Stimulated activated CD4-positive, alpha-beta T cell treated with anti-CD3 and anti-CD28 coated beads, Interleukin-1b, Interleukin-23, amount 100 ng/mL, for 48 hours (primary cell): ENCODE measurements at regions not wholly inside any gene's neighbourhood (a gene's known extent, or its start where the extent isn't known, plus 50 kb on each side); places are given as distances from the start of the nearest gene placed in this dataset.
"Not testable (repeated sequence)": the region's sequence is repeated elsewhere in the genome, so short reads cannot be mapped to it uniquely, and the experiment has no call there.

ENCODE experiments used
- DNase-seq: peaks from one replicate; pipeline ENCODE4 v3.0.0-alpha.2; 2020

DNA sequence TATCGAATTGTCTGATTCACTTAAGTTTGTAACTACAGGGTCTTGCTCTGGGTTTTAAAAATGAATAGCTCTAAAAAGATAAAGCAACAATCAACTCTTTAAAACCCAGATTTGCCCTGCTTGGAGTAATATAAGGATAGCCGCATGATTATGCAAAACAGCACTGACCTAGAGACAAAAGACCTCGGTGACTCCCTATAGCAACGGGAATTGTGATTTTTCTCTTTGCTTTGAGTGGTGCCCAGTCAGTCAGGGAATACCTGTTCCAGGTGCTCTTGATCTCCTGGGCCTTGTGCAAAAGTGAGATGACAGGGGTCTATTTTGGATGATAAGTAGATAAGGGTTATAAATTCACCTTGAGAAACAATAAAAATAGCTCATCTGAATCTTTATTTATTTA lies 336.3 kb upstream of the NOX3 start:
- no peak for DNase-seq

DNA sequence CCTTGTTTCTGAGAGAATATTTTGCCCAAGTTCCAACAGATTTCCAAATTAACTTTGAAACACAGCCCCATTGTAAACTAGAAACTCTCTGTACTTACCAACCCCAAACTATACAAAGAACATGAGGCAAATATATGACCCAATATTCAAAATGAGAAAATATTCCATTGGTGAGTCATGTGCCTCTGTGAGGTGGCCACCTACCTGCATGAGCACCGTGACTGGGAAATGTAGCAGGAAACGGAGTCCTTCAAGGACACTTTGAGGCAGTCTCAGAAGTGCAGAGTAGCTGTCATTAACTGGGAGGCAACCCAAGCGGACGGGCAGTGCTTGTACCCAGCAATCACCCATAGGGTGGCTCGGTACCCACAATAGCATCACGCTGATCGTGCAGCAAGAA lies 335.5 kb upstream of the NOX3 start:
- DNase-seq = no peak

DNA sequence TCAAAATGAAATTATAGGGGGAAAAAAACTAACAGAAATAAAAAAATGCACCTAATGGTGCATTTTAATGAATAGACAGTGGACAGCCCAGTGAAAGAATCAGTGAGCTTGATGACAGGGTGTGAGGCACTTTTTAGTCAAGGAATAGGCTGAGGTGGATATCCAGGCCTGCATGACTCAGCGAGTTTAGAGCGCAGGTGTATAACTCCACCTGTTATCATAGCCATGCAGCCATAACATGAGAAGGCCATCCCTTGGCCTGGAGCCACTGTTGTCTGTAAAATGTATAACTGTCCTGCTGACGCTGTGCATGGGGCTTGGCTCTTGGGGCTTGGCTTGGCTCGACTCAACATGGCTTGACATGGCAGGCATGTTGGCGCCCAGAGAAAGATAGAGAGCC lies 331.5 kb upstream of the NOX3 start:
- DNase-seq = no peak

DNA sequence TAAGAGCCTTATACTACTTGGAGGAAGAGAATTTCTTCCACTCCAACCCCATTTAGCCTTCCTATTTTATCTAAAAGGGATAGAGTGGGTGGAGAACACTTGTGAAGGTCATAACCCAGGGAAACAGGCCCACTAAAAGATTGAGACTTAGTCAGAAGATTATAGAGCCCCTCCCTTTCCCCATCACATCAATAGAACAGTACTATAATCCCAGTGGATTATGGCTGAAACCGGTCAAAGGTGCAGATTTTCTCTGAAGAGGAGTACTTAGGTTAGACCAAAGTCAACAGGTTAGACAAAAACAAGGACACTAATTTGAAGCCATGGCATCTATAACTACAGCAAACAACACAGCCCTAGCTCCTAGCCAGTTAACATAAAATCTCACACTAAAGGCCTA lies 330.9 kb upstream of the NOX3 start:
- DNase-seq = no peak

DNA sequence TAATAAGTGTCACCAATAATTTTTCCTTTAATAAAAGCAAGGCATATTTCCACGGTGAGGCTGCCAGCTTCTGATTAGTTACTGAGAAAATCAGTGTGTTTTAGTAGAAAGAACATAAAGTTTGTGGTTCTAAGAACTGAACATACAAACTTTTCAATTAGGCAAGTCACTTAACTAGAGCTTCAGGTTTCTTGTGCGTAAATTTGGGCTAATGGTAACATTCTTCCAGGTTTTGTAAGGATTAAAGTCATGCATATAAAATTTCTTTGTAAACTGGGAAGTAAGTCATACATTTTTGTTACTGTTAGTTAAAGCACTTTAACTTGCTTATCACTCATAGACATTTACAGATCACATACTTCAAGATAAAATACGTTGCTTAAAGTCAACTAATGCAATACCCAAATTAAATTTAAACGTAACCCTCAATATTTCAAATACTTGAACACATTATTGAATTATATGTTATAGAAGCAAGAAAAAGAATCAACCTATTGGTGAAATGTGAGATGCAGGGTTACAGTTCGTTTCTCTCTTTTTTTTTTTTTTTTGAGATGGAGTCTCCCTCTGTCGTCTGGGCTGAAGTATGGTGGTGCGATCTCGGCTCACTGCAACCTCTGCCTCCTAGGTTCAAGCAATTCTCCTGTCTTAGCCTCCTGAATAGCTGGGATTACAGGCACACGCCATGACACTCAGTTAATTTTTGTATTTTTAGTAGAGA lies 327.3 kb upstream of the NOX3 start:
- no peak for DNase-seq

DNA sequence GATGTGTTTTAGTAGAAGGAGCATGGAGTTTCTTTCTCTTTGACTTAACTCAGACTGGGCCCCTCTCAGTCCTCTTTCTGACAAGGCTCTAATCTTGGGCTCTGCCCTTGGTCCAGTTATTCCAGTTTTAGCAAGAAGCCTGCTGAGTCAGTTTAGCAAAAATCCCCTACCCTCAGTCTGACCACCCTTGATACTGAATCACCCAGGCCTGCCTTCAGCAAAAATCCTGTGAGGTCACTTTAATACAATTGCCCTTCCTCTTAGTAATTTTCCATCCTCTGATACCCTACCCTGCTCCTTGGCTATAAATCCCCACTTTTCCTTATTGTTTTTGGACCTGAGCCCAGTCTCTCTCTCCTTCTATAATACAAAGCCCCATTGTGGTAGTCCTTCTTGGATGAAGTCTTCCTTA lies 326.7 kb upstream of the NOX3 start:
- DNase-seq = no peak

DNA sequence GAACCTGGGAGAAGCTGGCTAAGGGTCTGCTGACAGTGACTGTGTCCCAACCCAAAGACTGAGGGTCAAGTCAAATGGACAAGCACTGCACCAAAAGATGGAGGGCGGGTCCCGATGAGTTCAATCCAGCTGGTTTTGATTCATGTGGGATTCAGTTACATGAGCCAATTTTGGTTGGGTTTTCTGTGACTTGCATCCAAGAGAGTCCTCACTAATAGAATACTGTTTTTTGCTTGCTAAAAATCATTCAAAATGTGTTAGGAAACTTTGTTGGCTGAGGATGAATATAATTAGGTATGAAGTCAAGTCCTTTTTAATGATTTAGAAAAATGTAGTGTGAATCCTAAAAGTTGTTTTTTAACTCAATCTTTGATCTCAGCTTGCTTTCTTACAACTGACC lies 323.8 kb upstream of the NOX3 start:
- no peak for DNase-seq

DNA sequence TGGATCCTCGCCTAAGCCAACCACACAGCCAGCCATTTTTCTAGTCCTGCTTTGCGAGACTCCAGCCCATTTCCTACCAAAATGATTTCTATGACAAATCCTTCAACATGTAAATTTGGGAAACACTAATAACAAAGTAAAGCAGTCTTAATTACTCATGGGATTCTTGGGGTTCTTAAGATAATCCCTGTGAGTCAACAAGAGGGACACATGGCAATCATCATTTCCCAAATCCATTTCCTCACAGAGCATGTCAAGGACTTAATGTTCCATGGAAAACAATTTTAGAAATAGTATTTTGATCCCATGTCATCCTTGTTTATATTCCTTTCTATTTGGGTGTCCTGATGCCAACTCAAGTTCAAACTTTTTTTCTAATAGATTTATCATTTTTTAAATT lies 322.7 kb upstream of the NOX3 start:
- no peak for DNase-seq

DNA sequence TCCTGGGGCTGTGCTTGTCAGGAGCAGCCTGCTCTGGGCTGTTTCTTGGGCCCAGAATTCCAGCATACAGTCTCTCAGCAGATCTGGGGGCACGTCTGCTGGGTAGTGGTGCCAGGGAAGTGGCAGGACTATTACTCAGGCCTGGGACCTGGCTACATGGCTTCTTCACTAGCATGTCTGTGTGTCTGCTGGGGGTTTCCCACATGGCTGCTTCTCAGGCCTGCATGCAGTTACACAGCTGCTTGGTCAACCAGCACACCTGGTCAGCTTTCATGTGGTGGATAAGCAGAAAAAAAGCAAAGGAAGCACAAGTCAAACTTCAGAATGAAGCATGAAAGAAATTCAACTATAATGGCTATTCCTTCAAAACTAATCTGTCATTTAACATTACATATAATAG lies 316.2 kb upstream of the NOX3 start:
- DNase-seq = no peak

DNA sequence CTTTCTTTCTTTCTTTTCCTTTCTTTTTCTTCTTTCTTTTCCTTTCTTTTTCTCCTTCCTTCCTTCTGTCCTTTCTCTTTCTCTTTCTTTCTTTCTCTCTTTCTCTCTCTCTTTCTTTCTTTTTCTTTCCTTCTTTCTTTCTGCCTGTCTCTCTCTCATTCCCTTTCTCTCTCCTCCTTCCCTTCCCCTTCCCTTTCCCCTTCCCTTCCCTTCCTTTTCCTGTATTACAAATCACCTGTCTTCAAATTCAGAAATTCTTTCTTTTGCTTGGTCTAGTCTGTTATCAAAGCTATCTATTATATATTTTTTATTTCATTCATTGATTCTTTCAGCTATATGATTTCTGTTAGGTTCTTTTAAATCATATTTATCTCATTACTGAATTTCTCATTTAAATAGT lies 315.2 kb upstream of the NOX3 start:
- no peak for DNase-seq

DNA sequence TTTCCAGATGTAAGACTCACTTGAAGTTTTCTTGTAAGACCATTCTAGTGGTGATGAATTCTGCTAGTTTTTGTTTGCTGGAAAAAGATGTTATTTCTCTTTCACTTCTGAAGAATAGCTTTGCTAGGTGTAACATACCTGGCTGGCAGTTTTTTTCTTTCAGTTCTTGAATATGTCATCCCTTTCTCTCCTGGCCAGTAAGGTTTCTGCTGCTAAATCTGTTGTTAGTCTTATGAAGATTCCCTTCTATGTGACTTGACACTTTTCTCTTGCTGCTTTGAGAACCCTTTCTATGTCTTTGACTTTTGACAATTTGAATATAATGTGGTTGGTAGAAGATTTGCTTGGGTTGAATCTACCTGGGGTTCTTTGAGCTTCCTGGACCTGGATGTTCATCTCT lies 314.7 kb upstream of the NOX3 start:
- DNase-seq = no peak

DNA sequence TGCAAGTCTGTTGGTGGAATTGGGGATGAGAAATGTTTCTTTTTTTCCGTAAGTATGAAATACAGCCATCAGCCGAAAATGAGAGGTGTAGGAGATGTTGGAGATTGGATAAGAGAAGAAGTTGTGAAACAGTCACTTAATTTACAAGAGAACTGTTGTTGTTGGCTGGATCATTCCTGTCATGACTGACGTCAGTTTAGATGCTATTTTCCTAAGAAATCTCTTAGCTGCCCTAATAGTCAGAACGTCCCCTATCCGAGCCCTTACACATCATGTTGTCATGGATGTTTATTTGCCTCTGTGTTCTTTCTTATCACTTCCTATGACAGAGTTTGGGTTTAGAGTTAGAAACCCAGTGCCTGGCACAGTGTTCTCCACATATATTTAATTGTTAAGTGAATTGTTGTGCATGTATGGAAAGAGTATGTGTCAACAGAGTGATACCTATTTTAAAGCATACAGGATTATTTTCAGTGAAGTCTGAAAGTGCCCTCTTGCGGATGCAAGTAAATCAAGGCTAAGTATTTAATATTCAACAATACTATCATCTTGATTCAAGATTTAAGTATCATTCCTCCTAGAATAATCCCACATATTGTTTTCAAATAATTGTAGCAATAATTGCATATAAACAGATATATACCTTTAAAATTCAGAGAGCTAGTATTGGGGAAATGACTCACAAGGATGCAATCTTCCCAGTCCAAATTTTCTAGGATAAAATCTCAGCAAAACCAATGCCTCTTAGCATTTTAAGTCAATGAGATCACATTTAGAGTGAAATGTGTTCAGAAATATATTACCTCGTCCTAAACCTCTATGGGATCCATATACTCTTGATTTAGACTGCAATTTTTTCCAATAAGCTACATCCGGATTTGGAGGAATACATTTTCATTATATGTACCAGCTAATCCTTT lies 309.9 kb upstream of the NOX3 start:
- no peak for DNase-seq

DNA sequence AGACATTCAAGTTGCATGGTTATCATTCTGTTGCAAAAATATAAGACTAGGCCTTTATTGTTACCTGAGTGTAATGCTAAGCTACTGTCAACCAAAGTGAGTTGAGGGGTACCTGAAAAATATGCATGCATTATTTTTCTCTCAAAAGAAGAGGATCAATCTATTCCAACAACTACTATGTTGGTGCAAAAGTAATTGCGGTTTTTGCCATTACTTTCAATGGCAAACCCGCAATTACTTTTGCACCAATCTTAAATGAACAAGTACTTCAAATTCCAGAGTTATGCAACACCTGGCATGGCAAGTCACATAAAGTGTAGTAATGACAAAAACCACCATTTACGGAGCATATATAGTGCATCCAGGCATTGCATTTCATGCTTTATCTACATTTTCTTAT lies 307.0 kb upstream of the NOX3 start:
- no peak for DNase-seq

DNA sequence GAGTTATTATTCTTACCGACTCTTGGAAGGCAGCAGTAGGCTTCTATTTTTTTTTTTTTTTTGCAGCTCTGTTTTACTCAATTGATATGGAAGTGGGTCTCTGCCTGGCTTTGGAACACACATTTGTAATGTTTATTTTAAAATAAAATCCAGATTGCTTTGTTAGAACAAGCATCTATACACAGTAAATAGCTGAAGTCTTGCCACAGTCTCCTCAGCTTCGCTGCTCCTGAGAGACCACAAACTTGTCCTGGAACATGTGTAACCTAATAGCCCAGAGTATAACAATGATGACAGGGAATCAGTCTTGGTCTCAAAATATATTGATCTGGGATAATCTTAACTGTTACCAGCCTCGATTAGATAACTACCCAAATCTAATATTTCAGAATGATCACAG lies 299.8 kb upstream of the NOX3 start:
- DNase-seq = no peak

DNA sequence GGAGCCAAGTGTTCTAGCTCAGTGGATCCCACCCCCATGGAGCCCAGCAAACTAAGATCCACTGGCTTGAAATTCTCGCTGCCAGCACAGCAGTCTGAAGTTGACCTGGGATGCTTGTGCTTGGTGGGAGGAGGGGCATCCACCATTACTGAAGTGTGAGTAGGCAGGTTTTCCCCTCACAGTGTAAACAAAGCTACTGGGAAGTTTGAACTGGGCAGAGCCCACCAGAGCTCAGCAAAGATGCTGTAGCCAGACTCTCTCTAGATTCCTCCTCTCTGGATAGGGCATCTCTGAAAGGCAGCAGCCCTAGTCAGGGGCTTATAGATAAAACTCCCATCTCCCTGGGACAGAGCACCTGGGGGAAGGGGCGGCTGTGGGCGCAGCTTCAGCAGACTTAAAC lies 293.1 kb upstream of the NOX3 start:
- not testable (repeated sequence) for DNase-seq

DNA sequence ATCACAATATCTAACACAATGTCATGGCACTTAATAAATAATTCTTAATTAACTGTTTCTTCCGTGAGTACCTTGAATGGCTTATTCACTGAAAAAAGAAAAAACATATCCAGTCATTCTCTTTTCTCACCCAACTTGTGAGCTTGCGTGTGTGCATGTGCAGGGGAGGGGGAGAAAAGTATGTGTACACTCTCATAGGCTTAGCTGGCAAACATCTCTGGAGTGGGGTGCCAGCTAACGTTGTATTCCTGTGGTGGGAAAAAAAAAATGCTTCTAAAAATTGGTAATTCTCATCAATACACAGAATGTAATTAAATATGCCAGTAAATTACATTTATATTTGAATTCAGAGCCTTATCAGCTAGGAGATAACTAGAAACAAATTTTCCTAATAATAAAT lies 291.9 kb upstream of the NOX3 start:
- DNase-seq = no peak

DNA sequence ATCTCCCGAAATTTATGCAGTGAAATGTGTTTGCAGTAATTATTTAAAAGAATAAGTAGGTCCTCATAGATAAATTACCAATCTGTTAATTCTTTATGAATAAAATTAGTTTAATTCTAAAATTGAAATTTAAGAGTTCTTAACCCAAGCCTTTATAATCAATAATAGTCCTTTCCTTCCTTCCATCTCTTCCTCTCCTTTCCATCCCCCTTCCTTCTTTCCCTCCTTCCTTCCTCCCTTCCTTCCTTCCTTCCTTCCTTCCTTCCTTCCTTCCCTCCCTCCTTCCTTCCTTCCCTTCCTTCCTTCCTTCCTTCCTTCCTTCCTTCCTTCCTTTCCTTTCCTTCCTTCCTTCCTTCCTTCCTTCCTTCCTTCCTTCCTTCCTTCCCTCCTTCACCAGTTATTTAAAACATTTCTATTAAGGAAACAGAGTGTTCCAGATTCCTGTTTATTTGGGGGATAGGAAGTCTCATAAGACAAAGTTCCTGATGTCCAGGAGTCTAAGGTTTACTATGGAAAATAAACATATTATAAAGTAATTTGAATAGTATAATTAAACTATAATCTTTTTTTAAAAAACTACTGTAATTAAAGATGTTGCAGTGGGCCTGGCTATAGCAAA lies 285.3 kb upstream of the NOX3 start:
- no peak for DNase-seq

DNA sequence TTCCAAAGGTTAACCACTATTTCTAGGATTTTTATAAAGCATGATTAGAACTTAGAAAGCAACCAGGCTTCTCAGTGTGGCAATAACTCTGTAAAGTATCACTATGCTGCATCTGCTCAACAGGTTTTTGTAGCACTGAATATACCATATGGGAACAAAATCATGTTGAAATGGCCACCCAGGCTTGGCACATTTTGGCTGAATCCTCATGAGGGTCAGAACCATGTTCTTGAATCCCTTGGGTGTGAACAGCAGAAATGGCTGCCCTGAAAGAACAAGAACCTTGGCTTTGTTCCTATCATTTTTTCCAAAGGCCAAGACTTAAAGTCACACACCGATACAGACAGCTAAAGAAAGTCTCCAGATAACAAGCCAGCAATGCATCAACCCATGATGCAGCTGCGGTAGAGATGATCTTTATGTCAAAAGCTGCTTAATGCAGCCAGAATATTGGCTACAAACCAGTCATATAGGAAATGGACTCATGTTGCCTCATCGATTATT lies 283.0 kb upstream of the NOX3 start:
- no peak for DNase-seq

DNA sequence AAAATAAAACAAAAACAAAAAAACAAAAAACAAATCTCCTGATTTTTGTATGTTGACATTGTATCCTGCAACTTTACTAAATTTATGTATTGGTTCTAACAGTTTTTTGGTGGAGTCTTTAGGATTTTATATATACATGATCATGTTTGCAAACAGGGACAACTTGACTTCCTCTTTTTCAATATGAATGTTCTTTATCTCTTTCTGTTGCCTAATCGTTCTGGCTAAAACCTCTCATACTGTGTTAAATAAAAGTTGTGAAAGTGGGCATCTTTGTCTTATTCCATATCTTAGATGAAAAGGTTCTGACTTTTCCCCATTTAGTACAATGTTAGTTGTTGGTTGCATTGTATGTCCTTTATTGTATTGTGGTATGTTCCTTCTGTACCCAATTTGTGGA lies 261.7 kb upstream of the NOX3 start:
- DNase-seq = no peak

DNA sequence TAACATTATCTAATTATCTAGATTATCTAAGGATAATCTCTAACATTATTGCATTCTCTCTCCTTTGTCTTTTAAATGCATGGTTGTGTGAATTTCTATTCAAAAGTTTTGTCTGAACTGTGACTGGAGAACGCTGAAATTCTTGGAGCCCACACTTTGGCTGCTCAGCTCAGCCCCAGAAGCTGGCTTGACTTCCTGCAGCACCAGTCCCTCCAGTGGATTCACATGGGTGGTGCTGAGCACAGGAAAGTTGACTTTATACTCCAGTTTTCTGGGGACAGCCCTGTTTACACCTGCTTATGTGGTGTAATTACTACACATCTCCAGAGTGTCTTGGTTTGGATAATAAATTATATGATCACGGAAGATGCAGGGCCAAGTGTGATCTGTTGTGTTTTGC lies 255.1 kb upstream of the NOX3 start:
- no peak for DNase-seq

DNA sequence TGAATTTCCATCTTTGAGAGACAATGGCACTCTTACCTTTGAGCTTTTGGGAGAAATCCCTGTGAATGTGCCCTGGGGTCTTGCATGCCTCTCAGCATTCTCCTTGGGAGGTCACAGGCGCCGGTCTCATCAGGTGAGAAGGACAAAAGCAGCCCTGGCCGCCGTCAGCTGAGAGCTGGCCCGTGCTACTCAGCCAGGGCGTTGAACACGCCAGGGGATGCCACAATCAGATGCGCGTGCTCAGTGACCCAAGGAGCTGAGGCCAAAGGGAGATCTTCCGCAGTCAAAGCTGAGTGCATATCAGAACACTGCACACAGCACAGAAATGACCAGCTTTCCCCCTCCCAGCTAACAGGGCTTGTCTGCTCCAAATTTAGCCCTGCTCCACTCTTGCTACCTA lies 253.6 kb upstream of the NOX3 start:
- DNase-seq = no peak

DNA sequence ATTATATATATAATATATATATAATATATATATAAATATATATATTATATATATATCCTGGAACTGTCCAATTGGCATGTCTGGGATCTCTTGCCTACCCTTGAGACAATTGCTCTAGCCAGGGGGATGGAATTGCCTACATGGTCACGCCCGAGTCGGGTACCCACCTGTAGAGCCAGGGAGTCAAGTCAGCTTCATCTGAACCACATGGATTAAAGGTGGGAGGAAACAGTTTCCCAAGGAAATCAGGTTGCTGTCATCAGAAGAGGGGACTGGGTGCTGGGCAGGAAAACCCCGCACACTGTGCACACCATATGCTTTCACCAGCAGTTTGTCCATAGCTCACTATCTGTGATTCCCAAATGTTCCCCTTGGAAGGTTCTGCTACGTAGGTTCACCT lies 252.5 kb upstream of the NOX3 start:
- no peak for DNase-seq

DNA sequence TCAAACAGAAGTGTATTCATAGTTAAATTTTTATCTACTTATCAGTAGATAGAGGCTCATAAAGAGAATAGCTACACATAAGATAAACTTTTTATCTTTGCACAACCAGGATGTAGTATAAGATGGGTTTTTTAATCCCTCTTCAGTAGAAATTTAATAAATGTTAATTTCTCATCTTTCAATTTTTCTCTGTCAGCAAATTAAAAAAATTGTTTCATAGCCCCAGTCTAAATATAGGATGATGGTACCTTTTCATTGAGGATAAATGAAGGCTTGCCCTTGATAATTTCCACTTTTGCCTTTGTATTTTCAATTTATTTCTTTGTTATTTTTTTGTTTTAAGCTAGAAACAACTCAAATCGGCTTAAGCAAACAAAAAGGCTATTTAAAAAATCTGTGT lies 251.2 kb upstream of the NOX3 start:
- DNase-seq = no peak

DNA sequence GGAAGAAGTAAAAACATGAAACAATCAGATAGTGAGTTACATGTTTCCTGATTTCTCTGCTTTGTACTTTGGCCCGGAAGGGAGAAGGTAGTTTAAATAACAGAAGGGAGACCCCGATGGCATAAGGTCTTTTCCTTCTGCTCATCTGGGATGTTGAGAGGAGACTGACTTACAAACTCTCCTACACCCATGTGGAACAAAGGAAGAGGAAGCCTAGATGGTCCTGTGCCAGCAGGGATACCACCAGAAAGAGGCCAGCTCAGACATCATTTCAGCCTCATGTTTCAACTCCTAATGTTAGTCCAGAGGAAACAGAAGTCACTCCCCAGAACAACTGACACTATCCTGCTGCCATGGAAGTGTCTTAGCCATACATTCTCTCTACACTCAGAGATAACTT lies 250.7 kb upstream of the NOX3 start:
- DNase-seq = no peak
